ENCODE measurements at regions not wholly inside any gene's neighbourhood (a gene's known extent, or its start where the extent isn't known, plus 50 kb on each side); places are given as distances from the start of the nearest gene placed in this dataset.

DNA sequence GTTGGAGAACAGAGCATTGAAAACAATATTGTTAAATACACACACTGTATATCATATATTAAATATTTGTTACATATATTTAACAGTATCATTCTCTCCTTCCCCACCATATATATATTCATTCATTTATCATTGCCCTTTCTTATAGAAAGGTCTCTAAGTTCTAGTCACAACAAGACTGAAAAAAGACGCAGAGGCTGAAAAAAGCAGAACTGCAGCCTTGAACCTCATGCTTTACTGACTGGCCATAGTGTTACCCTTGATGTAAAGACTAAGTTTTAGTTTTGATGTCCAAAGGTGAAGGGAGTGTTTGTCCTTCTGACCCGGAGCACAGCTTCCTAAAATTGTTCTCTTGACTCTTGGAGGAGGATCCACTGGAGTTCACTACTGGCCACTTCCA is 247.9 kb downstream of the PTEN start:
- DNase-seq, result no peak

DNA sequence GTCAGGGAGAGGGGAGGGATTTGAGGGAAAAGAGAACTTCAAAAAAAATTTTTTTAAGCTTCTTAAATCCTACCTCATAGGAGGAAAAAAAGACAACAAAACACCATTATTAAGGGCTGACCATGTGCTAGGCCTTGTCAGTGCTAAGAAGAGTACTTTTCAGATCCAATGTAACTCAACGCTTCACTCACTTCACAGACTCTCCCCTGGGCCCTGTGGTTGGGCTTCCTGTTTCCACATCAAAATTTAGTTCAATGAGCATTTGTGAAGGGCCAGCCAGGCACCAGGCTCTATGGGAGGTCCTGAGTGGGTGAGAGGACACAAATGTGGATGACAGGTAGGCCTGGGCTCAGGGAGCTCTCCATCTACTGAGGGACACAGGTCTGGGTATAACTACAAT is 249.8 kb downstream of the PTEN start:
- no peak for DNase-seq

DNA sequence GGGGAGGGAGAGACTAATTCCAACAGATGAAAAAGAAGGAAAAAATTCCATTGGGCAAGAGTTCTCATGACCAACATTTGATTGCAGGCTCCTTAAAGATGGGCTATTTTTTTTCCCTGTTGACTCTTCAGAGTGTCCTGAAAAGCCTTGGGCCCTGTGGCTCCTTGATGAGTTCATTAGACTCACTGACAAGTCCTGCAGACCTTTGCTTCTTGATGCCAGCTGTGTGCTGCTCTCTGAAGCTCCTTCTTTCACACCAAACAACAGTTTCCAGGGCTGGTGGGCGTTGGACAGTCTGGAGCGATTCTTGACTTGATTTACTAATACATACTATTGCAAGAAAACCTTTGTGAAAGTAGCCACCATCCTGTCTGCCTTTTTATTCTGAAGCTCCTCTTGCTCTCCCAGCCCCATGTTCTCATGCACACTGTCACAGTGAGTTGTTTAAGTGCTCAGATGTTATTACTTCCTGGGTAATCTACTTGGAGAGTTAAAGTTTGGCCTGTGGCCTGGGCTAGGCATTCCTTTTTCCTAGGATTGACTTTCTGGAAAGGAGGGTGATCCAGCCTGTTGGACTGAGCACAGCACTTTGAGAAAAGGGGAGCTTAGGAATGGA is 250.3 kb downstream of the PTEN start:
- no peak for DNase-seq

DNA sequence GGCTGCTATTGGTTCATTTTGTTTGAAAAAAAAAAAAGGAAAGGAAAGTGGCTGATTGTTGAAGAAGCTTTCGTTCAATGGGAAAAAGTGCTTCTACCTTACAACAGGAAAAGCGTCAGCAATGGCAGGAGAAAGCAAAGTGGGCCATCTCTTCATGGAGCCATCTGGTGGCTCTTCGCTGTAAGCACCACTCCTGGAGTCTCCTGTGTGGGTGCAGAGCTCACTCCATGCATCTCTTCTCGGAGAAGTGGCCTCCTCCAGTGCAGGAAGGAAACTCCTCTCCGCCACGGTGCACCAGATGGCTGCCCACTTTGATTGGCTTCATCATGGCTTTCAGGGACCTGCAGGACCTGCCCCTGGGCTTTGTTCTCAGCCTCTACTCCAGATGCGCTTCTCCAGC is 250.9 kb downstream of the PTEN start:
- DNase-seq, result no peak

GRCh38 chr10:88115407-88115806 is 252.0 kb downstream of the PTEN start:
- DNase-seq, result no peak

DNA sequence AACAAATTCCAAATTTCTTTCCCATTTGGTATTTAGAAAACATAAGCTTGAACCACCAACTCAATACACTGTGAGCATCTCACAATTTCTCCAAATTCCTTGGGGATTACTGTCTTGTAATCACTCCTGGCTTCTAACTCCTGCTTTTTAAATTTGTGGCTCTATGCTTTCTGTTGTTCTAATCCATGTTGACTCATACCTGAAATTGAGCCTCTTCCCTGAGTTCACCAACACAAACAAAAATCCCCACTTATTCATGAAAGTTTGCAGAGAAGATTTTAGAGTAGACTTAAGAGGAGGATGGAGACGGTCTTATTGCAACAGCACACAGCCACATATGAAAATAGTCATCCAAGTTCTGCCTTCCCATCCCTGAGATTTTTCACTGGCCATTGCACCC is 252.5 kb downstream of the PTEN start:
- no peak for DNase-seq

- DNase-seq, result no peak
Observed at GRCh38 chr10:88116481-88116880, 253.1 kb downstream of the PTEN start.

GRCh38 chr10:88116971-88117626 is 253.7 kb downstream of the PTEN start:
- no peak for DNase-seq

DNA sequence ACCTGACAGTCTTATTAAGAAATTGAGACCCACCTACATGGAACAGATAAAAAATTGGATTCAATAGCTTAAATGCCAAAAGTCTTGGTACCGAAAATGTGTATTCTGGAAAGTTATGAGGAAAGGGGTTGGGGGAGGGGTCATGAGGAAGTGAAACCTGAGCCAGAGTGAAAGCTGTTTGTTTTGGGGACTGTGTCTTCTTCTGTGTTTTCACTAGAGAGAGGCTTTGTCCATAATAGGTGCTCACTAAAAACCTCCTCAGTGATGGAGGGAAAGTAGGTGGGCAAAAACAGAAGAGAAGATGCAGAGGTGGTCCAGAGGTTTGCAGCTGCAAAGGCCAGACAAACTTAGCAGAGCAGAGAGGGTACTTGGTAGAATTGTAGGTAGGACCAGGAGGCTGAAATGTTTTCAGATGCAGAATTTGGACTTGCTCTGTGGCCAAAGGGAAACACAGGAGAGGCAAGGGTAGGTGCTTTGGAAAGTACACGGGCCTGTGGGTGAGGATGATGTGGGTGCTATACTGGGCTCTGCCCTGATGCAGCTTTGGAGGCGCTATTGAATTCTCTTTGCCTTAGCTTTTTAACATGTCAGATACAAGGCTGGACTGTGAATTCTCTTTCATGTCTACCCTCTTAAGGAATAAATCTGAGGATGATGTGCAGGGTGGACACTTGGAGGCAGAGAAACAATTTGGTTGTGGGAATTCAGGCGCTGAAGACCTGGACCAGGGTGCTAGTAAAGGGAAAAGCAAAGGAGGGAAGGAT is 254.6 kb downstream of the PTEN start:
- DNase-seq, result no peak

DNA sequence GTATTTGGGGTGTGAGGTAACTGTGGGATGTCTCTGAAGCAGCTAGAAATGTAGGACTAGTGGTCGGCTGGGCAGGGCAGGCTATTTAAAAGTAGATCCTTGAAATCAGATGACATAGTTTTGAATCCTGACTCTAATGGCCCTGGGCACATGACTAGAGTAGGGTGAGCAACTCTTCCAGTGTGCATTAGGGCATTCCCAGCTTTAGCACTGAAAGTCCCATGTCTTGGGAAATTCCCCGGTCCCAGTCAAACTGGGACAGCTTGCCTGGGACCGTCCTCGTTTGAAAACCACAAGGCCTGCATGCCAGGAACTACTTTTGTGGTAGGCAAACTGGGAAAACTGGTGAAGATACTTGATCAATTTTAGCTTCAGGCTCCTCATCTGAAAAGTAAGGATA is 255.3 kb downstream of the PTEN start:
- no peak for DNase-seq

DNA sequence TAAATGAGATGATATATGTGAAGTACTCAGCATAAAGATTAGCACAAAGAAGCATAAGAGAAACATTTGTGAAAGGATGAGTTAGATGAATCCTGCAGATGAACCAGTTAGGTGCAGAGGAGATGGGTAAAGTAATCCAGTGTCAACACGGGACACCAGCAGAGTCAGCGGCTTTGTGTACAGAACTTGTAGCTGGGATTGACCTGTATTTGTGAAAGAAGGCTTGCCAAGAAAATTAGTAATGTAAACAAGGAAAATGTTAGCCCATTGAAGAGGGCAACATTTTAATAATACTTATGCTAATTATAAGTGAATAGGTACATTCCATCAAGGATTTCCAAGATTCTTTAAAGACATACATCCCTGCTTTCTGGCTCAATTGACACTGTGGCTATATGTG is 255.7 kb downstream of the PTEN start:
- DNase-seq, result no peak

GRCh38 chr10:88120075-88120474 is 256.6 kb downstream of the PTEN start:
- no peak for DNase-seq

GRCh38 chr10:88120599-88121333 is 257.3 kb downstream of the PTEN start:
- DNase-seq, result no peak

- no peak for DNase-seq
Observed at GRCh38 chr10:88121361-88121760, 257.9 kb downstream of the PTEN start.

- no peak for DNase-seq
Observed at GRCh38 chr10:88122145-88122544, 258.7 kb downstream of the PTEN start.

DNA sequence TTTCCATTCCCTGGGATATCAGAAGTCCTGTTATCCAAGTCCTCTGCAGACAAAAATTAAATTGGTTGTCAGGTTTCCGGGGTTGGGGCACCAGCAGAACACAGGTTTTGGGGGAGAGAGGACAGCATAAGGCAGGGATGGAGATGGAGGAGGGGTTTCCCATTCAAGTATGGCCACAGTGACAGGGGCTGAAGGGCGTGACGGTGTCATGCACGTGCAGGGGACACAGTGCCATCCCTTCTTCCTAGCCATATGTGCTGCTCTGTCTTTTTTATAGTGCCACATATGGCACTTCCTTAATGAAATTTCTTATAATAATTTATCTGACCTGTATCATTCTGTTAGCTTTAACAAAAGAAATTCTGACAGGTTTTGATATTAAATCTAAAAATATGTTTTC is 259.2 kb downstream of the PTEN start:
- DNase-seq, result no peak

- DNase-seq, result no peak
Observed at GRCh38 chr10:88125766-88126165, 262.3 kb downstream of the PTEN start.

GRCh38 chr10:88126699-88127098 is 263.3 kb downstream of the PTEN start:
- no peak for DNase-seq

DNA sequence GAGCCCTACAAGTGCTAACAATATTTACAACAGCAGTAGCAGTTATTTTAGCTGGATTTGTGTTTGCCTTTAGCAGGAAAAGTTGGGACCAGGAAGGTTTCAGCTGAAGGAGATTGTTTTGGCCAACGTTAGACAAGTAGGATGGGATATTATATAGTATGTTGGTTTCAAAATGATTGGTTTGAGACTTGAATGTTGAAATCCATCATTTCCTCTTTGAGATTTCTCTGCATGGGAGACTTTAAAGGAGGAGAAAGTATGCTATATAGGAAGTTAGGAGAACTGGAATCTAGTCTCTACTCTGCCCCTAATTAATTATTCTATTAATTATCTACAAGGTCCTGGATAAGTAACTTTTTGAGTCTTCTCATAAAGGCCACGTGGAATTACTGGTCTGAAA is 263.8 kb downstream of the PTEN start:
- DNase-seq, result no peak

DNA sequence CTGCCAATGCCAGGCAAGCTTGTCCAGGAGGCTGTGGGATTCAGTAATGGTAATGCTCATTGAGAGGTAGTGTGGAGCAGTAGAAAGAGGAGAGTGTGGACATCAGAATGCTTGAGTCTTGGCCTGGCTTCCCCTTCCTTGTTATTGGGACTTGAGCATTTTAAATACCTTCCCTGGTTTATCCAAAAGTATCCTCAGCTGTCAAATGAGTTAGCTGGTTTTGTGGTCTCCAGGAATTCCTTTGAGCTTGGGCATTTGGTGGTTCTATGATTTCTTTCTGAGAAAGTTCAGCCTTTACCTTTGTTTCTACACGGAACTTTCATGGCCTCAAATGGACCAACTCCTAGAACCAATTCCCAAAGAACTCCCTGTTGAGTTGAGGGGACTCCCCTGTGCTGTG is 264.3 kb downstream of the PTEN start:
- no peak for DNase-seq

- DNase-seq, result no peak
Observed at GRCh38 chr10:88129013-88129412, 265.6 kb downstream of the PTEN start.

- no peak for DNase-seq
Observed at GRCh38 chr10:88130912-88131311, 267.5 kb downstream of the PTEN start.

GRCh38 chr10:88131511-88132139 is 268.2 kb downstream of the PTEN start:
- no peak for DNase-seq

Data from NCI-H524 treated with DMSO at 0.1 percent for 48 hours (cell line).